ENCODE measurements at regions not wholly inside any gene's neighbourhood (a gene's known extent, or its start where the extent isn't known, plus 50 kb on each side); places are given as distances from the start of the nearest gene placed in this dataset.
"Not testable (repeated sequence)": the region's sequence is repeated elsewhere in the genome, so short reads cannot be mapped to it uniquely, and the experiment has no call there.

DNA sequence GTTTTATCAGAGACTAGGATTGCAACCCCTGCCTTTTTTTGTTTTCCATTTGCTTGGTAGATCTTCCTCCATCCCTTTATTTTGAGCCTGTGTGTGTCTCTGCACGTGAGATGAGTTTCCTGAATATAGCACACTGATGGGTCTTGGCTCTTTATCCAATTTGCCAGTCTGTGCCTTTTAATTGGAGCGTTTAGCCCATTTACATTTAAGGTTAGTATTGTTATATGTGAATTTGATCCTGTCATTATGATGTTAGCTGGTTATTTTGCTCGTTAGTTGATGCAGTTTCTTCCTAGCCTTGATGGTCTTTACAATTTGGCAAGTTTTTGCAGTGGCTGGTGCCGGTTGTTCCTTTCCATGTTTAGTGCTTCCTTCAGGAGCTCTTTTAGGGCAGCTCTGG lies 138.8 kb downstream of the LPIN1 start:
- TF ChIP-seq, protein P1, sequence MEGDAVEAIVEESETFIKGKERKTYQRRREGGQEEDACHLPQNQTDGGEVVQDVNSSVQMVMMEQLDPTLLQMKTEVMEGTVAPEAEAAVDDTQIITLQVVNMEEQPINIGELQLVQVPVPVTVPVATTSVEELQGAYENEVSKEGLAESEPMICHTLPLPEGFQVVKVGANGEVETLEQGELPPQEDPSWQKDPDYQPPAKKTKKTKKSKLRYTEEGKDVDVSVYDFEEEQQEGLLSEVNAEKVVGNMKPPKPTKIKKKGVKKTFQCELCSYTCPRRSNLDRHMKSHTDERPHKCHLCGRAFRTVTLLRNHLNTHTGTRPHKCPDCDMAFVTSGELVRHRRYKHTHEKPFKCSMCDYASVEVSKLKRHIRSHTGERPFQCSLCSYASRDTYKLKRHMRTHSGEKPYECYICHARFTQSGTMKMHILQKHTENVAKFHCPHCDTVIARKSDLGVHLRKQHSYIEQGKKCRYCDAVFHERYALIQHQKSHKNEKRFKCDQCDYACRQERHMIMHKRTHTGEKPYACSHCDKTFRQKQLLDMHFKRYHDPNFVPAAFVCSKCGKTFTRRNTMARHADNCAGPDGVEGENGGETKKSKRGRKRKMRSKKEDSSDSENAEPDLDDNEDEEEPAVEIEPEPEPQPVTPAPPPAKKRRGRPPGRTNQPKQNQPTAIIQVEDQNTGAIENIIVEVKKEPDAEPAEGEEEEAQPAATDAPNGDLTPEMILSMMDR (IDR thresholded peaks at IDR 0.05 in 2 of 3, conservative IDR thresholded peaks at IDR 0.05 in 1 of 3; ENCODE audit: borderline replicate concordance in 1 of 3, insufficient read depth in 1 of 3, low read depth in 2 of 3, low read length in 2 of 3): not testable (repeated sequence)
- TF ChIP-seq, protein P2, sequence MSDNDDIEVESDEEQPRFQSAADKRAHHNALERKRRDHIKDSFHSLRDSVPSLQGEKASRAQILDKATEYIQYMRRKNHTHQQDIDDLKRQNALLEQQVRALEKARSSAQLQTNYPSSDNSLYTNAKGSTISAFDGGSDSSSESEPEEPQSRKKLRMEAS (IDR thresholded peaks at IDR 0.05): not testable (repeated sequence)
- TF ChIP-seq YY1 (IDR thresholded peaks at IDR 0.05; ENCODE audit: extremely low read depth, insufficient replicate concordance, low read depth, low read length); SP1 (IDR thresholded peaks at IDR 0.05; ENCODE audit: low read depth); JUND (IDR thresholded peaks at IDR 0.05); POLR2AphosphoS5 (IDR thresholded peaks at IDR 0.05; ENCODE audit: low read depth, low read length); EZH2 (IDR thresholded peaks at IDR 0.05); RAD21 (IDR thresholded peaks at IDR 0.05; ENCODE audit: low read depth); TCF7L2 (IDR thresholded peaks at IDR 0.05; ENCODE audit: borderline replicate concordance, extremely low read depth, insufficient read depth, insufficient read length); CBX3 (IDR thresholded peaks at IDR 0.05; ENCODE audit: low read depth): not testable (repeated sequence)
